ENCODE measurements at regions not wholly inside any gene's neighbourhood (a gene's known extent, or its start where the extent isn't known, plus 50 kb on each side); places are given as distances from the start of the nearest gene placed in this dataset.

DNA sequence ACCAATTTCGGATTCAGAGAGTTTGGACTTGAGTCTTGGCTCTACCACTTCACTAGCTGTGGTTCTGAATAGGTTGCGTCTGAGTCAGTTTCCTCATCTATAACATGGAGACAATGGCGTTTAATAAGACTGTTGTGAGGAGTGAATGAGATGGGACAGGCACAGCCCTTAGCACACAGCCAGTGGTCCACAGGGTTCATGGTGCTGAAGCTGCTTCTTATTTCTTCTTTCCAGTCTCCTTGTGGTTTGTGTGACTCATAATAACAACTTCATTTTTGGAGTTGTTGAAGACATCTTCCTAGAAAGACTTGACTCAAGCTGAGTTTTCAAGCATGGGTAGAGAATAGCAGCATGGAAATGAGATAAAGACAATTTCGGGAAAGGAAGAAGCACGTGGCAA, 172.6 kb upstream of the PPP2R2B start:
- TF ChIP-seq ZNF274 (IDR thresholded peaks at IDR 0.05; ENCODE audit: low read depth, low read length): no peak
- H3K4me3 ChIP-seq (ENCODE audit: low read length): no peak overlapping the region

DNA sequence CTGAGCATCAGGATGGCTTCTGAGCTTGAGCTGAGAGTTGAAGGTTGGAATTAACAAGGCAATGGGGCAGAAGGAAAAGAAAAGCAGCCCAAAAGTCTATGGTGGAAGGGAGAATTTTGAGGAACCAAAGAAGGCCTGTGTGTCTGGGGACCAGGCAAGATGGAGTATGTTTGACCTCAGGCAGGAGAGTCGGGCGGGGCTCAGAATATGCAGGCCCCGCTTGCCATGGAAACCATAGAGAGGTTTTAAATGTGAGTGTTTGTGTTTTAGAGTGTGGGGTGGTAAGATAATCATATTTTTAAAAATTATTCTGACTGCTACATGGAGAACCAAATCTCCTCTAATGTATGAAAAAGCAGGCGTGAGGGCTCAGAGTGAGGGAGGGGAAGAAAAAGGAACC, 174.0 kb upstream of the PPP2R2B start:
- TF ChIP-seq ZNF274 (IDR thresholded peaks at IDR 0.05; ENCODE audit: low read depth, low read length): no peak

DNA sequence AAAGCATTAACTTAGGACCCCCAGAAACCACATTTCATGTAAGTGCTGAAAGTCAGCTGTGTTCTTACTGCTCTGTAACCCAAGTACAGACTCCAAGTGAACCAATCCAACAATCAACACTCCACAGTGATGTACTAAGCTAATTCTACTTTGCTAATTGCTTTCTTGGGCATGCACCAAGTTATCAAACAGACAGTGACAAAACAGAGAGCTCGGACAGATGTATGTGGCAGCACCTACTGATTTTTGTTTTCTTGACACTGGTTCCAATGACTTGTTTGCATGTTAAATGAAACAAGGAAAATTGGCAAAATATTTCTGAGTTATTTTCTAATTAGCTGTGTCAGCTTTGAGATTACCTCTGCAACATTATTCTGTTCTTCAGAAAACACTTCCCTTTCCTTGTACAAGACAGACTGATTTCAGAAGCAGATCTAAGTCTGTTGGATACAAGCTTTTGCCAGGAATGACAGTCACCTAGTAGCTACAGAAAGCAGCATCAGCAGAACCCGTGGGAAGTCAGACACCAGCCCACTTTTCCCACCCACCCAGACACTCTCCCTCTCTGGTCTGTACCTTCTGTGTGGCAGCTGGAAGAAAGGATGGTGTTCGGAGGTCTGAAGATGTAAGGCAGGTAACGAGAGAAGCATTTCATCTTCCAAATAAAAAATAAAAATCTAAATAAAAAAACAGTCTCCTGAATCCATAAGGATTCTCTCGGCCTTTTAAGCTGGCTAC, 176.7 kb upstream of the PPP2R2B start:
- TF ChIP-seq ZNF274 (IDR thresholded peaks at IDR 0.05; ENCODE audit: low read depth, low read length): no peak
- no peak overlapping the region for H3K4me3 ChIP-seq (ENCODE audit: low read length)

More for the DNA sequence above, 174.0 kb upstream of the PPP2R2B start:
- H3K4me3 ChIP-seq (ENCODE audit: low read length): no peak overlapping the region

GRCh38 chr5:147055850-147056566, 177.5 kb upstream of the PPP2R2B start:
- no peak overlapping the region for H3K4me3 ChIP-seq (ENCODE audit: low read length)
- no peak for TF ChIP-seq ZNF274 (IDR thresholded peaks at IDR 0.05; ENCODE audit: low read depth, low read length)

DNA sequence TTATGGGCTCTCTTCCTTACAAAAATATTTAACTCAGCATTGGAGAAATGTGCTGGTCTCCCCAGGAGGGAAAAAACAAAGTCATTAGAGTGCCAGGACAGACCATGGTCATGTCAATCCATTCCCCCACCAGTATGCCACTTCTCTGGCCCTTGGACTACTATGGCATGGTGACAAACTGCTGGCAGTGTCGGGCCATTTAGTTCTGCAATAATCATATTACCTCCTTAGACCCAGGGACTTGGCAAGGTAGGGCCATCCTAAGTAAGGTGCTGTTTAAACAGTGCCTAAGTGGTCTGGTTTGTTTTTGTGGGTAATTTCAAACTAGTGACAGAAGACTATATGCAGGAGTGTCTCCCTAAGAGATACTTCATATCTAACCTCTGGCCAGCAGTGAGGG, 177.8 kb upstream of the STK32A start:
- TF ChIP-seq ZNF274 (IDR thresholded peaks at IDR 0.05; ENCODE audit: low read depth, low read length): no peak
- no peak overlapping the region for H3K4me3 ChIP-seq (ENCODE audit: low read length)

DNA sequence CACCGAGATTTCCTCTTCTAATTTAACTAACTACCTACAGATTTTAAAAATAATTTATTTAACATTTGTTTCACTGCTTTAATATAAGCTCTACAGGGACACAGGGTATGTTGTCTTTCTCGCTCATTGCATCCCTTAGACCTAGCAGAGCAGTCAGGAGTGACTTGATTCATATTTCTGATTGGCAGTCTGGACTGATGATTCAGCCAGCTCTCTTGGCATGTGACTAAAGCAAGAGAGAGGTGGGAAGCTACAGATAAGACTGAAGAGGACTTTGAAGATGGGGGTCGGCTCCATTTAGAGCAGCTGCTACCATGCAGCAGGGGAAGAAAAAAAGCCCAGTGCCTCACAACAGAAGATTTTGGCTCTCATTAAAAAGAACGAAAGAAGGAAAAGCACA, 173.4 kb upstream of the STK32A start:
- no peak for TF ChIP-seq ZNF274 (IDR thresholded peaks at IDR 0.05; ENCODE audit: low read depth, low read length)
- no peak overlapping the region for H3K4me3 ChIP-seq (ENCODE audit: low read length)

- H3K4me3 ChIP-seq (ENCODE audit: low read length): no peak overlapping the region
Observed at GRCh38 chr5:147062427-147062826, 172.4 kb upstream of the STK32A start.

GRCh38 chr5:147063943-147064342, 170.9 kb upstream of the STK32A start:
- H3K4me3 ChIP-seq (ENCODE audit: low read length): no peak overlapping the region
- TF ChIP-seq ZNF274 (IDR thresholded peaks at IDR 0.05; ENCODE audit: low read depth, low read length): no peak

More at GRCh38 chr5:147062427-147062826, 172.4 kb upstream of the STK32A start:
- TF ChIP-seq ZNF274 (IDR thresholded peaks at IDR 0.05; ENCODE audit: low read depth, low read length): no peak

DNA sequence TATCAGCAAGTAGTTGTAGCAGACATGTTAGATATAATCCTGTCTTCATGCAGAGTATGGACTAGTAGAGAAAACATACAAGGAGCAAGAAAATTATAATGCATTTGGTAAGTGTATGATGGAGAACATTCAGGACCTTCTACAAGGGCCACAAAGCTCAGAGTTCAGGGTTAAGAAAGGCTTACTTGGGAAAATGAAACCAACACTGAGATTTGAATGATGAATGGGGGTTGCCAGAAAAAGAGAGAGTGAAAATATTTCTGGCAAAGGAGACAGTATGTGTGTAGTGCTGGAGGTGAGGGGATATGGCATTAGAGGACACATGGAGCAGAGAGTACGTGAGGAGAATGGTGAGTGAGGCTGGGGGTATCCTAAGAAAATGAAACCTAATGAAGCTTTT, 169.8 kb upstream of the STK32A start:
- H3K4me3 ChIP-seq (ENCODE audit: low read length): no peak overlapping the region; the same call in 1 of the 2 replicates
- no peak for TF ChIP-seq ZNF274 (IDR thresholded peaks at IDR 0.05; ENCODE audit: low read depth, low read length)

- no peak overlapping the region for H3K4me3 ChIP-seq (ENCODE audit: low read length)
- no peak for TF ChIP-seq ZNF274 (IDR thresholded peaks at IDR 0.05; ENCODE audit: low read depth, low read length)
Observed at GRCh38 chr5:147068998-147069397, 165.8 kb upstream of the STK32A start.

GRCh38 chr5:147072622-147073021, 162.2 kb upstream of the STK32A start:
- TF ChIP-seq ZNF274 (IDR thresholded peaks at IDR 0.05; ENCODE audit: low read depth, low read length): no peak
- no peak overlapping the region for H3K4me3 ChIP-seq (ENCODE audit: low read length)

DNA sequence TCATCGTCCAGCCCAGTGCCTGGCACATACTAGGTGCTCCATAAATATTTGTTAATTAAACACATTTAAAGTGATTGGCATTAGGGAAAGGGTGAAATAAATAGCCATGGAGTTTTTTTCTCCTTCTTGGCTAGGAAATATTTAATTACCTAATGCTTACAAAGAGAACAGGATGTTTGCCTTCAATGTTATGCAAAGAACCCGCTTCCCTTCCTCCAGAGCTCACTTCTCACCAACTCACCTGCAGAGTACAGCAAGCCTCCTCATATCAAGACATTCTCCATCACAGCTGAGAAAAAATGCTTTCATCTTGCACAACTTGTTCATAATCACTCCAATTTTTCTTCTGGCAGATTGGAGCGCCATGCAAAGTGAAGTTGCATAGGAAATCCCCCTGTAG, 161.7 kb upstream of the STK32A start:
- no peak overlapping the region for H3K4me3 ChIP-seq (ENCODE audit: low read length)
- TF ChIP-seq ZNF274 (IDR thresholded peaks at IDR 0.05; ENCODE audit: low read depth, low read length): no peak

DNA sequence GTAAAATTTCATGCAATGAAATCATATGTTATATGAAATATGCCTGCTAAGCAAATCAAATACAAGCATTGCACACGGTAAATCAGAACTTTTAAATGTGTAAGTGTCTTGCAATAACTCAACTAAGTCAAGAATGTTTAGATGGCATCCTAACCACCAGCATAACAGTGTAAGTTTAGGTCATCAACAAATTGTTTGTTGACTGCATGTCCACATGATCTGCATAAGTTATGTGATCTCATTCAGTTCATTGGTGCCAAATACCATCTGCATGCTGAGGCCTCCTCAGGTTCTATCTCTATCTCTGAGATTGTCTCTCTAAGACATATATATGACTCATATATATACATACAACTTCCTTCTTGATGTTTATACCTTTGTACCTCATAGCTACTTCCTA, 159.6 kb upstream of the STK32A start:
- H3K4me3 ChIP-seq (ENCODE audit: low read length): no peak overlapping the region
- TF ChIP-seq ZNF274 (IDR thresholded peaks at IDR 0.05; ENCODE audit: low read depth, low read length): no peak

DNA sequence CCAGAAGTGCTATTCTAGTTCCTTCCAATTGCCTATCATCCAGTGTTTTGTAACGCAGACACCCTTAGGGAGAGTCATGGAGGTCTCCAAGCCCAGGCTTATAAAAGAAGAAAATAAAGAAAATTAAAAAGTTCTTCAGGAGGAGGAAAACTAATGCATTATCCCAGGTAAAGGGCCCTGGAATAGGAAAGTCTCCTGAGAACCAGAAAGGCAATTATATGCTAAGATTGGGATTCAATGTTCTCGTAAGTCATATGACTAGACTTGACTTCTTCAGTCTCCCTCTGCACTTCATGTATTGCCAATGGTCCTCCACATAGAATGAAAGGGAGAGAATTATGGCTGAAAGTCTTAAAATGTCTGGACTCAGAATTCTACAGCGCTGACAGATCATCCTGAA, 154.4 kb upstream of the STK32A start:
- TF ChIP-seq ZNF274 (IDR thresholded peaks at IDR 0.05; ENCODE audit: low read depth, low read length): no peak

GRCh38 chr5:147081311-147081764, 153.5 kb upstream of the STK32A start:
- no peak for TF ChIP-seq ZNF274 (IDR thresholded peaks at IDR 0.05; ENCODE audit: low read depth, low read length)
- no peak overlapping the region for H3K4me3 ChIP-seq (ENCODE audit: low read length)

More for the DNA sequence above, 154.4 kb upstream of the STK32A start:
- no peak overlapping the region for H3K4me3 ChIP-seq (ENCODE audit: low read length)
